Central memory CD8-positive, alpha-beta T cell (primary cell): ENCODE measurements at regions not wholly inside any gene's neighbourhood (a gene's known extent, or its start where the extent isn't known, plus 50 kb on each side); places are given as distances from the start of the nearest gene placed in this dataset.

Experiments used
- ATAC-seq: fragments of 150-1000 bp; cut with Tn5 transposase; replicated peaks from 2 replicates; pipeline ENCODE4 v1.10.0; 2022; ENCODE audit warnings: mild to moderate bottlenecking, moderate FRiP score, moderate number of reproducible peaks; ENCODE audit not compliant: poor library complexity, severe bottlenecking; ENCODE audit errors: extremely low read depth
- DNase-seq, 2 donors: peaks; one replicate each; pipeline ENCODE4 v3.0.0; 2021; ENCODE audit warnings: low spot score in 2 of 2
- H3K27ac Mint-ChIP-seq: one replicate; pipeline ENCODE4 v1.8.0; 2022; ENCODE audit warnings: low read depth, mild to moderate bottlenecking, moderate library complexity, mixed read lengths
- H3K27me3 Mint-ChIP-seq: one replicate; pipeline ENCODE4 v1.8.0; 2022; ENCODE audit warnings: mixed read lengths
- H3K36me3 Mint-ChIP-seq: one replicate; pipeline ENCODE4 v1.8.0; 2022; ENCODE audit warnings: mild to moderate bottlenecking, moderate library complexity, mixed read lengths; ENCODE audit not compliant: insufficient read depth
- H3K4me1 Mint-ChIP-seq: one replicate; pipeline ENCODE4 v1.8.0; 2022; ENCODE audit warnings: mixed read lengths
- H3K4me3 Mint-ChIP-seq: one replicate; pipeline ENCODE4 v1.8.0; 2022; ENCODE audit warnings: mild to moderate bottlenecking, moderate library complexity, mixed read lengths
- H3K9me3 Mint-ChIP-seq: one replicate; pipeline ENCODE4 v1.8.0; 2022; ENCODE audit warnings: mixed read lengths

- ATAC-seq, result no peak
- H3K27me3 Mint-ChIP-seq, result no peaks in the 10 kb centered on the region
- no peaks in the 10 kb centered on the region for H3K4me1 Mint-ChIP-seq
- no peak overlapping the region for H3K27ac Mint-ChIP-seq
- no peak overlapping the region for H3K4me3 Mint-ChIP-seq
- H3K36me3 Mint-ChIP-seq, result no peaks in the 10 kb centered on the region
- H3K9me3 Mint-ChIP-seq, result no peaks in the 10 kb centered on the region
- no peak for DNase-seq
Measured at GRCh38 chr5:121698690-121699089, 153.0 kb upstream of the FTMT start.

- no peak for DNase-seq
- Mint-ChIP-seq H3K27me3 (no peaks in the 10 kb centered on the region), H3K4me3 (no peak overlapping the region), H3K36me3 (no peaks in the 10 kb centered on the region), H3K4me1 (no peaks in the 10 kb centered on the region), H3K9me3 (peaks cover 14% of the 10 kb centered on the region), H3K27ac (no peak overlapping the region)
- no peak for ATAC-seq
Measured at GRCh38 chr5:121701731-121702130, 150.0 kb upstream of the FTMT start.

- H3K9me3 Mint-ChIP-seq, result peaks cover 14% of the 10 kb centered on the region
- H3K4me1 Mint-ChIP-seq, result no peaks in the 10 kb centered on the region
- no peaks in the 10 kb centered on the region for H3K27me3 Mint-ChIP-seq
- ATAC-seq (no peak), DNase-seq (no peak)
- H3K27ac Mint-ChIP-seq, result no peak overlapping the region
- no peak overlapping the region for H3K4me3 Mint-ChIP-seq
- no peaks in the 10 kb centered on the region for H3K36me3 Mint-ChIP-seq
Measured at GRCh38 chr5:121702682-121703081, 149.0 kb upstream of the FTMT start.

GRCh38 chr5:121704291-121704690 is 147.4 kb upstream of the FTMT start:
- H3K9me3 Mint-ChIP-seq, result peaks cover 14% of the 10 kb centered on the region
- no peaks in the 10 kb centered on the region for H3K36me3 Mint-ChIP-seq
- H3K4me1 Mint-ChIP-seq, result no peaks in the 10 kb centered on the region
- ATAC-seq (no peak), DNase-seq (no peak)
- H3K27ac Mint-ChIP-seq, result no peak overlapping the region
- no peaks in the 10 kb centered on the region for H3K27me3 Mint-ChIP-seq
- no peak overlapping the region for H3K4me3 Mint-ChIP-seq

GRCh38 chr5:121706686-121707085 is 145.0 kb upstream of the FTMT start:
- H3K9me3 Mint-ChIP-seq, result peaks cover 27% of the 10 kb centered on the region
- ATAC-seq, result no peak
- no peaks in the 10 kb centered on the region for H3K36me3 Mint-ChIP-seq
- H3K27me3 Mint-ChIP-seq, result no peaks in the 10 kb centered on the region
- no peak overlapping the region for H3K4me3 Mint-ChIP-seq
- DNase-seq, result no peak
- H3K4me1 Mint-ChIP-seq, result no peaks in the 10 kb centered on the region
- no peak overlapping the region for H3K27ac Mint-ChIP-seq

- Mint-ChIP-seq H3K4me1 (no peaks in the 10 kb centered on the region), H3K36me3 (no peaks in the 10 kb centered on the region), H3K9me3 (peaks cover 32% of the 10 kb centered on the region), H3K27me3 (no peaks in the 10 kb centered on the region), H3K27ac (no peak overlapping the region), H3K4me3 (no peak overlapping the region)
- ATAC-seq (no peak), DNase-seq (no peak)
Measured at GRCh38 chr5:121707178-121707577, 144.5 kb upstream of the FTMT start.

GRCh38 chr5:121711416-121711815 is 140.3 kb upstream of the FTMT start:
- no peaks in the 10 kb centered on the region for H3K4me1 Mint-ChIP-seq
- no peak overlapping the region for H3K4me3 Mint-ChIP-seq
- H3K27me3 Mint-ChIP-seq, result no peaks in the 10 kb centered on the region
- H3K36me3 Mint-ChIP-seq, result no peaks in the 10 kb centered on the region
- no peak overlapping the region for H3K27ac Mint-ChIP-seq
- peaks cover 27% of the 10 kb centered on the region for H3K9me3 Mint-ChIP-seq
- DNase-seq, result no peak
- no peak for ATAC-seq

- DNase-seq, result no peak
- H3K27me3 Mint-ChIP-seq, result no peaks in the 10 kb centered on the region
- ATAC-seq, result no peak
- H3K4me3 Mint-ChIP-seq, result no peak overlapping the region
- H3K36me3 Mint-ChIP-seq, result peaks cover 1% of the 10 kb centered on the region
- H3K9me3 Mint-ChIP-seq, result peaks cover 9% of the 10 kb centered on the region
- no peak overlapping the region for H3K27ac Mint-ChIP-seq
- H3K4me1 Mint-ChIP-seq, result no peaks in the 10 kb centered on the region
Measured at GRCh38 chr5:121719255-121719654, 132.4 kb upstream of the FTMT start.

- Mint-ChIP-seq H3K27me3 (no peaks in the 10 kb centered on the region), H3K36me3 (peaks cover 3% of the 10 kb centered on the region), H3K4me3 (no peak overlapping the region), H3K9me3 (peaks cover 16% of the 10 kb centered on the region), H3K27ac (no peak overlapping the region), H3K4me1 (no peaks in the 10 kb centered on the region)
- ATAC-seq (no peak), DNase-seq (no peak)
Measured at GRCh38 chr5:121725450-121725849, 126.2 kb upstream of the FTMT start.

GRCh38 chr5:121726991-121727390 is 124.7 kb upstream of the FTMT start:
- Mint-ChIP-seq H3K9me3 (peaks cover 20% of the 10 kb centered on the region), H3K27ac (no peak overlapping the region), H3K4me3 (no peak overlapping the region), H3K4me1 (no peaks in the 10 kb centered on the region), H3K36me3 (peaks cover 3% of the 10 kb centered on the region), H3K27me3 (no peaks in the 10 kb centered on the region)
- no peak for ATAC-seq
- no peak for DNase-seq

- Mint-ChIP-seq H3K4me1 (no peaks in the 10 kb centered on the region), H3K36me3 (peaks cover 2% of the 10 kb centered on the region), H3K9me3 (peaks cover 4% of the 10 kb centered on the region), H3K4me3 (no peak overlapping the region), H3K27ac (no peak overlapping the region), H3K27me3 (no peaks in the 10 kb centered on the region)
- ATAC-seq, result no peak
- DNase-seq, result no peak
Measured at GRCh38 chr5:121731377-121731776, 120.3 kb upstream of the FTMT start.

GRCh38 chr5:121735618-121736017 is 116.1 kb upstream of the FTMT start:
- H3K4me3 Mint-ChIP-seq, result no peak overlapping the region
- H3K27me3 Mint-ChIP-seq, result no peaks in the 10 kb centered on the region
- no peaks in the 10 kb centered on the region for H3K4me1 Mint-ChIP-seq
- DNase-seq (no peak), ATAC-seq (no peak)
- H3K36me3 Mint-ChIP-seq, result no peaks in the 10 kb centered on the region
- peaks cover 5% of the 10 kb centered on the region for H3K9me3 Mint-ChIP-seq
- no peak overlapping the region for H3K27ac Mint-ChIP-seq

GRCh38 chr5:121737120-121737519 is 114.6 kb upstream of the FTMT start:
- H3K27ac Mint-ChIP-seq, result no peak overlapping the region
- no peak overlapping the region for H3K4me3 Mint-ChIP-seq
- DNase-seq (no peak), ATAC-seq (no peak)
- no peaks in the 10 kb centered on the region for H3K4me1 Mint-ChIP-seq
- H3K27me3 Mint-ChIP-seq, result no peaks in the 10 kb centered on the region
- no peaks in the 10 kb centered on the region for H3K36me3 Mint-ChIP-seq
- peaks cover 7% of the 10 kb centered on the region for H3K9me3 Mint-ChIP-seq

- Mint-ChIP-seq H3K4me1 (no peaks in the 10 kb centered on the region), H3K36me3 (no peaks in the 10 kb centered on the region), H3K4me3 (no peak overlapping the region), H3K27me3 (no peaks in the 10 kb centered on the region), H3K9me3 (peaks cover 17% of the 10 kb centered on the region), H3K27ac (no peak overlapping the region)
- DNase-seq (no peak), ATAC-seq (no peak)
Measured at GRCh38 chr5:121741156-121741555, 110.5 kb upstream of the FTMT start.
